GM21619 (cell line): ENCODE measurements at regions not wholly inside any gene's neighbourhood (a gene's known extent, or its start where the extent isn't known, plus 50 kb on each side); places are given as distances from the start of the nearest gene placed in this dataset.

Experiments
- ATAC-seq: cut with Tn5 transposase; IDR thresholded peaks from one replicate; pipeline ENCODE4 v1.9.1; 2021; ENCODE audit not compliant: unreplicated experiment

DNA sequence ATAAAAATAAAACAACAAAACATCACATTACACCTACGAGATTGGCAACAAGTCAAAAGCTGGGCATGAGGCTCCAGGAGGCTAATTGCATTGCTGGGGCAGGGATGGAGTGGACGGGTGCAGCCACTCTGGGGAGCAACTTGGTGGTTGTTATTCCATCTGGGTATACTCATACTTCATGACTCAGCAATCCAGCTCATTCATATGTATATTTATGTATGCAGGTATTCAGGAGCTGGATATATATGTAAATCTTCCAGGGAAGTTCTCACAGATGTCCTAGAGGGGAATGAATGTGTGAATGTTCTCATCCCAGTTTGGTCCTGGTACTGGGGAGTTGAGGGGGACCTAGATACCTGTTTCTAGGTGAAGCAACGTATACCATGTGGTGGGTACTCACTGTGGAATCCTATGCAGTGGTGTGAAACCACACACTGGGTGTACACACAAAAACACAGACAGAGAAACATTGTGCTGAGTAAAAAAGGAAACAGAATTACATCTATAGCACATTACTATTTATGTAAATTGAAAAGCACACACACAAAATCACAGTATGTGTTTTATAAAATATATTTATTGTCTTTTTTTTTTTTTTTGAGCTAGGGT lies 79.7 kb upstream of the RAB4A start:
- ATAC-seq: no peak

- no peak for ATAC-seq
These were observed 78.9 kb upstream of the RAB4A start for GRCh38 chr1:229192031-229192430.

DNA sequence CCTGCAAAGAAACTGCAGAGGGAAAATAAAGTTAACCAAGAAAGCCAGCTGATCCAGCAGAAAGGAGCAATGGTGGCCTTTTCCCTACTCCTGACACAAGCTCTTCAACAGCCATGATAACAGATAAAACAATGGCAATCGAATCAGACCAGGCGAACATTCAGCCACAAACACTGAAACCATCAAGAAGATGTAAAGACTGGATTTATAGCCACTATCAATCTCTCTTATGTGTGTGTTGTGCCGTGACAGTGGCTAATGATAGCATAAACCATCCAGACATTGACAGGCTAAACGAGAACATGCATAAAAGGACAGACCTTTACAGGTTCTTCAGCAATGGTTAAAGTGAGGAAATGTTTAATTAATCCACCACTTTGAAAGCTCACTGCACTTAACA lies 78.1 kb upstream of the RAB4A start:
- ATAC-seq: no peak

GRCh38 chr1:229194096-229194495 lies 76.8 kb upstream of the RAB4A start:
- no peak for ATAC-seq

DNA sequence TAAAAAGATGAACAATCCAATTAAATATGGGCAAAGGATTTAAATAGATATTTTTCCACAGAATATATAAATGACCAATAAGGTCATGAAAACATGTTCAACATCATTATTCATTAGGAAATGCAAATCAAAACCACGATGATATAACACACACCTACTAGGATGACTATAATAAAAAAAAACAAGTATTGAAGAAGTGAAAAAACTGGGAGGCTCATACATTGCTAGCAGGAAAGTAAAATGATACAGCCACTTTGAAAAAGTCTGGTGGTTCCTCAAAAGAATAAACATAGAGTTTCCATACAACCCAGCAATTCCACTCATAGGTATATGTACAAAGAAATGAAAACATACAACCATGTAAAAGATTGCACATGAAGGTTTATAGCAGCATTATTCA lies 75.7 kb upstream of the RAB4A start:
- ATAC-seq: no peak

- ATAC-seq: no peak
These were observed 74.3 kb upstream of the RAB4A start for GRCh38 chr1:229196404-229197264.

DNA sequence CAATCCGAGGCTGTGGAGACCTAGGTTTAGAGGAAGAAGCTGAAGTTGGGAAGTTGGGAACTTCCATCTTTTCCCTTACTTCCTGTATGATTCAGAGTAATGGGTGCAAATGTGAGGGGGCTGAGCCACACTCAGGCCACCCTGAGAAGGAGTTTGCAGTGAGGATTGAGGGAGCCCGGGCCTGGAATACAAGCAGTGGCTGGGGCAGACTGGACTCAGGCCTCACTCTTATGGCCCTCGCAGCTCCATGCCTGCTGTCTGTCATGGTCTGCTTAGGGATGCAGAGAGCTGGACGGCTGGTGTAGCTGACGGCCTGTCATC lies 73.7 kb upstream of the RAB4A start:
- no peak for ATAC-seq

DNA sequence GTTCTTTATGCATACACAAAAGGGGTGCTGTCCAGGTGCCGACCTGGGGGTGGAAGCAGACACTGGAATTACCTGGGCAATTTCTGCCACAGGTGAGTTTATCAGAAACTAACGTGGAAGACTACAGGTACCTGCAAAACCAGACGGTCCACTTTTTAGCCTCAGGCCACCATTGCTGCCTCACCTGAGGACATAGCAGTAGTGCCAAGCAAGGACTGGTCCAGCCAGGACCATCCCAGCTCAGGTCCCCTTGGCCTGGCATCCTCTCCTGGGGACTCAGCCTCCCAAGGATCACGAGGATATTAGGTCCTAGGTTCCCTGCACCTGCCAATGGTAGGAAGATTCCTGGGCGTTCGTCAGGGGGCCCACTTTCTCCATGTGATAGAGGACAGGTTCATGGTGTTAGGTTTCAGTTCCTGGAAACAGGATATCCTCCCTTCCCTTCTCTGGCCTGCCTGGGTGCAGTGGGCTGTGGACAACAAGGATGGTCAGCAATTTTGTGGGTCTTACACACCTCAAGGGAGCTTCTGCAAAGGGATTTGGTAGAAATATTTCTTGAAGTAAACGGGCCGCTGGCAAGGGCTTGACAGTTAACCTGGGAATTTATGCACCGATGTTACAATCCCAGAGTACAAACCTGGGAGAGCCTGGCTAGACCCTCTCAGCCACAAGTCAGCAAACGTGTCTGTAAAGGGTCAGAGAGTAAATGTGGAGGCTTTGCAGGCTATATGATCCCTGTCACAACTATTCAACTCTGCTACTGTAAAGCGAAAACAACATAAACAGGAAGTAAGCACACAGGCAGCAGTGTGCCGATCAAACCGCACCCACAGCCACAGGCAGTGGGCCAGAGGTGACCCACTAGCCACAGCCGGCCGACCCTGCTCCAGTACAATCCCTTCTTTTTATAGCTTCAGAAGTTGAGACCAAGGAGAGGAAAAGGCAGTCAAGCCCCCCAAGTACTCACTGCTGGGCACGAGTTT lies 71.4 kb upstream of the RAB4A start:
- peak; percentile 78 for ATAC-seq

GRCh38 chr1:229203030-229203751 lies 67.7 kb upstream of the RAB4A start:
- ATAC-seq: no peak

- no peak for ATAC-seq
These were observed 66.8 kb upstream of the RAB4A start for GRCh38 chr1:229203991-229204632.

DNA sequence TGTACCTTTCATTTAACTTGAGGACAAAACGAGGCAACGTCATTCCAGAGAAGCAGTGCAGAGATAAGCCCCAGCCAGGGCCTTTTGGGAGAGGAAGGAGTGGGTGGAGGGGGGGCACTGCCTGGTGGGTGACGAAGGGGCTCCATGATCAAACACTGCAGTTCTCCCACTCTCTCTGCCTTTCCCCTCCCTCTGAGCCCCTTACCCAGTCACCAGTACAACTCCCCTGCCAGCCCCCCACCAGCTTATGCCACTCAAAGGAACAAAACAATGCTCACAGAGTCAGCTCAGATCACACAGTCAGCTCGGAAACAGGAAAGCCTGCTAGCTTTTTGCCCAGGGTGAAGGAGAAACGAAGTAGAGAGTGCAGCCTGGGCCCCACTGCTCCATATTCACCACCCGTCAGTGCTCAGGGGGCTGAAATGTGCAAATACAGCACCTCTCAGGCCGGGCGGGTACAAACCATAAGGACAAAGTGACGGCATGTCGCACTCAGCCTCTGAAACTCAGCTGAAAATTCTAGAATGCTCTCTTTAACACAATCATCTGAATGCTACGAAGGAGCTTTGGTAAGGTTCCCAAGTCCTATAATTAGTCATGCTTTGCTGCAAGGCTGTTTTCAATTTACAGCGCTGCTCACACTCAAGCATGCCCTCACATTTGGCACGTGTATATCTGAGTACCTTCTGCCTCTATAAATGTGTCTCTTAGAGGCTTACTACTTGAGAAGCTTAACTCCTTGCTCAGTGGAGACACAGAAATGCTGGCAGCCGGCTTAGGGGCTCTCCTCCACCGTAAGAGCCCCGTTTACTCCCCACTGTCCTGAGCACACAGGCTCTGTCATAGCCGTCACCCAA lies 65.8 kb upstream of the RAB4A start:
- ATAC-seq: no peak

GRCh38 chr1:229205854-229206253 lies 65.1 kb upstream of the RAB4A start:
- no peak for ATAC-seq

GRCh38 chr1:229207916-229208315 lies 63.0 kb upstream of the RAB4A start:
- no peak for ATAC-seq

GRCh38 chr1:229208481-229208880 lies 62.4 kb upstream of the RAB4A start:
- ATAC-seq: no peak

GRCh38 chr1:229209386-229209785 lies 61.5 kb upstream of the RAB4A start:
- ATAC-seq: no peak

GRCh38 chr1:229209816-229210215 lies 61.1 kb upstream of the RAB4A start:
- no peak for ATAC-seq

- no peak for ATAC-seq
These were observed 60.1 kb upstream of the RAB4A start for GRCh38 chr1:229210844-229211243.

GRCh38 chr1:229213797-229214196 lies 57.1 kb upstream of the RAB4A start:
- no peak for ATAC-seq

GRCh38 chr1:229217716-229218115 lies 53.2 kb upstream of the RAB4A start:
- no peak for ATAC-seq

DNA sequence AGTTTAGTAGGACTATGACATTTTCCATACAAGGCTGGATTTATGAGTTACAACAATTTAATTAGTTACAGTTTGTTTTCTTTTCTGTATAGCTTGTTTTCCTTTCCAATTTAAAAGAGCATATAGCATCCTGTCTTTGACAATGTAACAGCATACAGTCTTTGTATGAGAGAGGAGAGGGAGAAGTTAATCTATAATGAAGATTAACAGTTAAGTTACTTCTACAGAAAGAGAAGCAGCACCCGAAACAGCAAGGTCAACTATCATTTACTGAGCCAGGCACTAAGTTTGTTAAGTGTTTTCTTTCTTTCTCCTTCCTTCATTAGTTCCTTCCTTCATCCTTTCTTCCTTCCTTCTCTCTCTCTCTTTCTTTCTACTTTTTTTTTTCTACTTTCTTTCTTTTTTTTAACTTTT lies 52.3 kb upstream of the RAB4A start:
- no peak for ATAC-seq
